GM19467 (cell line): ENCODE measurements at regions not wholly inside any gene's neighbourhood (a gene's known extent, or its start where the extent isn't known, plus 50 kb on each side); places are given as distances from the start of the nearest gene placed in this dataset.
A peak's percentile ranks its signal among the peaks of the same experiment; 100 is the strongest.

Experiments used
- ATAC-seq: cut with Tn5 transposase; IDR thresholded peaks from one replicate; pipeline ENCODE4 v1.9.1; 2021; ENCODE audit warnings: mild to moderate bottlenecking, moderate library complexity; ENCODE audit not compliant: unreplicated experiment

- ATAC-seq = peak; percentile 54
These were observed 187.5 kb upstream of the ACVR2A start for GRCh38 chr2:147657086-147658000.

DNA sequence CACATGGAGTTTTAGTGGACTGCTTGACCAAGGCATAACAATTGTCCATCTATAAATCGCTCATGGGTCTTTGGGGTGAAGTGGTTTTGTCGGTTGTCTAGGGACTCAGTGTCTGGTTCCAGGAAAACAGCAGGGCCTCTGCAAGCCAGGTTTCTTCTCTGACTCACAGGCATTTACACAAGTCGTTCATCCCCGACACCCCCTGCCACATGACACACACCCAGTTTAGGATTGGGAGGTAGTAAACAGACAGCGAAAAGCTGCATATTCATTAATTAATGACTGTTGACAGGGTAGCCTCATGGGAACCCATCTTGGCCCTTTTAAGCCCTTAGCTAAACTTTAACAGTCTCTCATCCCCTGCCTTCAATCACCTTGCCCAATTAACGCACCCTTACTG is 194.8 kb upstream of the ACVR2A start:
- no peak for ATAC-seq

DNA sequence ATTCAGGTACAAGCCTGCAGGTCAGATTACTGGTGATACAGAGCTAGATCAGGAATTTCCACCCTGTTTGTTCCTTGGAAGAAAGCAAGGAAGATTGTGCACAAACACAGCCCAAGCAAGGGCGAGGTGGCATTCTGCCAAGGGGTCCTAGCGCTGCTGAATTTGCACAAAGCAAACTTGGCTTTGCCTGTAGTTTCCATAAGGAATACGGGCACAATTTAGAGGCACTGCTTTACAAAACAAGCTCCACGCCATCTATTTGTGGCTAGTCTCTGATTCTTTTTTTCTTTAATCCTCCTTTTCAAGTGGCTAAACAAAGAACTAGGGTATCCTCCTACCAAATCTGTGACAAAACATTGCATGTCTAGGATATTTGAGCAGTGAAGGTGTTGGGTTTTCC is 195.5 kb upstream of the ACVR2A start:
- no peak for ATAC-seq

- ATAC-seq = no peak
These were observed 196.4 kb upstream of the ACVR2A start for GRCh38 chr2:147648471-147648870.

- no peak for ATAC-seq
These were observed 197.0 kb upstream of the ACVR2A start for GRCh38 chr2:147647816-147648215.

- ATAC-seq = no peak
These were observed 197.9 kb upstream of the ACVR2A start for GRCh38 chr2:147646818-147647468.

DNA sequence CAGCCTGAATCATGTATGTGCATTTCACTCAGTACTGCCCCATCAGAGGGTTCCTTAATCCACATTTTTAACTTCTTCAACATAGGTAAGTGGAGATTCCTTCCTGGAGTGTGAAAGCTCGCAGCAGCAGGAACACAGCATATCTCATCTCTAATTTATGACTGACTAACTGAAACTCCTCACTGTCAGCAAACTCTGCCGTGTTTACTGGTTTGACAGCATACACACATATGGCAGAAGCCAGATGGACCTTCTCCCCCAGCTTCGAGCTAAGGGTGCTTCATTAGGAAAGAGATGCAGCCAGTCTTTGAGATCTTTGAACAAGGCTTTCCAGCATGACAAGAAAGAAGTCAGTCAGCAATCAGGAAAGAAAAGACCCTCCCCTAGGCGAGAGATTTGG is 200.3 kb upstream of the ACVR2A start:
- ATAC-seq = no peak

DNA sequence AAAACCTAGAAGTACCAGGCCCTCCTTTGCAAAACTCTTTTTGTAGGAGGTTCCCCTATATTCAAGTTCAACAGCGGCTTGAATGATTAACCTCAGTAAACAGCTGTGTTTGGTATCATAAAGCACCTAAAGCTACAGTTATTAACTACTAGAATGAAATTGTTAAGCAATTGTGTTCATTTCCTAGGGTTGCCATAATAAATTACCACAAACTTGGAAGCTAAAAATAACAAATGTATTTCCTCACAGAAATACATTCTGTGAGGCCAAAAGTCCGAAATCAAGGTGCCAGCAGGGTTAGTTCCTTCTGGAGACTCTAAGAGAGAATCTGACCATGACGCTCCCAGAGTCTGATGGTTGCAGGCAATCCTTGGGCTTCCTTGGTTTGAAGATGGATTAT is 202.1 kb upstream of the ACVR2A start:
- ATAC-seq = no peak

GRCh38 chr2:147641651-147642050 is 203.2 kb upstream of the ACVR2A start:
- no peak for ATAC-seq

GRCh38 chr2:147639891-147640290 is 204.9 kb upstream of the ACVR2A start:
- ATAC-seq = peak; percentile 78

- ATAC-seq = no peak
These were observed 205.4 kb upstream of the ACVR2A start for GRCh38 chr2:147639386-147639785.

DNA sequence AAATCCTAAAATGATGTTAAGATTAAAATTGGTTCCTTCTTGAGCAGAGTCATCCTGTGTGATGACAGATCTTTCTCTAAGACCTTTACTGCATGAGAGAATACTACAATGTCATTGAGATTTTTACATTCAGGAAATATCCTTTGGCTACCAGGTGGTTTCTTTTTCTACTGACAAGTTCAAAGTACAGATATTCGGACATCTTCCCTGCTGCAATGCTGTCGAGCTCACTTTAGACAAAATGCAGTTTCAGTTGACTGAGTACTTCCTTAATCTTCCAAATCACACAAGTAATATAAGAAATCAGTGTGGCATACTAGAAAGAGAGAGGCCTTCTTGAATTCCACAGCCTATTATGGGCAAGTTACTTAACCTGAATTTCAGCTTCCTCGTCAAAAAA is 207.9 kb upstream of the ACVR2A start:
- ATAC-seq = no peak

- ATAC-seq = no peak
These were observed 208.5 kb upstream of the ACVR2A start for GRCh38 chr2:147636238-147636882.

GRCh38 chr2:147634826-147635225 is 210.0 kb upstream of the ACVR2A start:
- no peak for ATAC-seq

- ATAC-seq = no peak
These were observed 212.6 kb upstream of the ACVR2A start for GRCh38 chr2:147632198-147632597.

DNA sequence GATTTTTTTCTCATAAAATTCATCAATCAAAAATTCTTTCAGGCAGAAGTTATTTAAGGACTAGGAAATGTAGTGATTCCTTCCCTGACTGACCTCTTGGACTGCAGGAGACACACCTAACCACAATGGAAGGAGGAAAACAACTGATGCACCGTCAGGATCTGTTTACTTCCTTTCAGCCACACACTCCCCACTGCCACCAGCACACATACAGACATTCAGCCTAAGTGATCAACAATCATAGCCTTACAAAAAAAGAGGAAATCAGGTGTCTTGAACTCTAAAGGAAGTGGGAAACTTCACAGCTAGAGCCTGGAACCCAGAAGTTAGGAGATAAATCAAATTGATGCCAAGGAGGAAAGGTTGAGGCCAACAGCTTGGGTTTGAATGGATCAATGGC is 213.5 kb upstream of the ACVR2A start:
- no peak for ATAC-seq

GRCh38 chr2:147630585-147630984 is 214.2 kb upstream of the ACVR2A start:
- ATAC-seq = no peak

- ATAC-seq = no peak
These were observed 215.8 kb upstream of the ACVR2A start for GRCh38 chr2:147628971-147629421.

GRCh38 chr2:147623328-147623727 is 221.5 kb upstream of the ACVR2A start:
- ATAC-seq = peak; percentile 90

- no peak for ATAC-seq
These were observed 223.1 kb upstream of the ACVR2A start for GRCh38 chr2:147621656-147622197.

DNA sequence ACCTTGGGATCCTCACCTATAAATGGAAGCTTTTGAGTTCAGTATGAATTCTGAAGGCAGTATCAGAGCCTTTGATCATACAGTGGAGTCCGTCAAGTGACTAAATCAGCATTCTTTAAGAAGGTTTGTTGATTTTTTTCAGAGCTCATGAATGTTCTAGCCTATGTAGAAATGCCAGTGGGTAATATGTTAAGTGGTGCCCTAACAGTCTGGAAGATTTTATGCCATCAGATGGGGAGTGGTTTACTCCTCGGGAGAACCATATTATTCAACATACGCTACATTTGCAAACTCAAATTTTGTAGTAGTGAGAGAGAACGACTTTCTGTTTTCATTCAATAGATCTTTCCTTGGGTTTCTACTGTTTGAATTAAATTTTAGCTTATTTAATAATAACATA is 225.0 kb upstream of the ACVR2A start:
- ATAC-seq = no peak
